ENCODE measurements at regions not wholly inside any gene's neighbourhood (a gene's known extent, or its start where the extent isn't known, plus 50 kb on each side); places are given as distances from the start of the nearest gene placed in this dataset.
"Not testable (repeated sequence)": the region's sequence is repeated elsewhere in the genome, so short reads cannot be mapped to it uniquely, and the experiment has no call there.

DNA sequence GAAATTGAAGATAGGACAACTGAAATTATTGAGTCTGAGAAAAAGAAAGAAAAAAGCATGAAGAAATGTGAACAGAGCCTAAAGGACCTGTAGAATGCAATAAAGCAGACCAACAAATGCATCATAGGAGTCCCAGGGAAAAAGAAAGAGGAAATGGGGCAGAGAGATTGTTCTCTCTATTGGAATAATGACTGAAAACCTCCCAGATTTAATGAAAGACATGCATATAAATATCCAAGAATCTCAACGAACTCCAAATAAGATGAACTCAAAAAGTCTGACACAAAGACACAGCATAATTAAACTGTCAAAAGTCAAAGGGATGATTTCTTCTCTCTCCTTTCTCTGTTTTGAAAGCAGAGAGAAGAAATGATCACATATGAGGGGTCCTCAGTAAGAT lies 124.7 kb downstream of the MEX3B start:
- no peak for DNase-seq (ENCODE audit: low read depth in 1 of 2, low spot score in 1 of 2)
- no peak for ATAC-seq
- no peak overlapping the region for H3K27ac ChIP-seq
- ChIA-PET POLR2A (no interaction called here), CTCF (no interaction called here)
- FAIRE-seq = peak; percentile 7
- H3K9me3 ChIP-seq = peaks cover 21% of the 10 kb centered on the region; the same call in 2 of the 3 replicates
- no peak overlapping the region for H3K4me3 ChIP-seq
- H3K4me2 ChIP-seq = no peak overlapping the region
- WGBS (ENCODE audit: missing lambda C conversion rate) = 0% methylated on average over 1 of the region's 1 CpG
- no peaks in the 10 kb centered on the region for H3K4me1 ChIP-seq
- no peak for TF ChIP-seq KDM5A (IDR thresholded peaks at IDR 0.05)
- TF ChIP-seq NR3C1 (IDR thresholded peaks at IDR 0.05) = no peak
- TF ChIP-seq, protein P1, sequence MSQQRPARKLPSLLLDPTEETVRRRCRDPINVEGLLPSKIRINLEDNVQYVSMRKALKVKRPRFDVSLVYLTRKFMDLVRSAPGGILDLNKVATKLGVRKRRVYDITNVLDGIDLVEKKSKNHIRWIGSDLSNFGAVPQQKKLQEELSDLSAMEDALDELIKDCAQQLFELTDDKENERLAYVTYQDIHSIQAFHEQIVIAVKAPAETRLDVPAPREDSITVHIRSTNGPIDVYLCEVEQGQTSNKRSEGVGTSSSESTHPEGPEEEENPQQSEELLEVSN (IDR thresholded peaks at IDR 0.05; ENCODE audit: borderline replicate concordance, low read depth) = no peak
- TF ChIP-seq EP300 (IDR thresholded peaks at IDR 0.05) = no peak
- no peak for TF ChIP-seq TFCP2L1 (CRISPR knock-in tag; IDR thresholded peaks at IDR 0.05)
- no peak for TF ChIP-seq CBX2 (IDR thresholded peaks at IDR 0.05; ENCODE audit: borderline replicate concordance, low read depth)
- TF ChIP-seq MAX (IDR thresholded peaks at IDR 0.05) = no peak
- TF ChIP-seq FOXS1 (CRISPR knock-in tag; IDR thresholded peaks at IDR 0.05) = no peak

DNA sequence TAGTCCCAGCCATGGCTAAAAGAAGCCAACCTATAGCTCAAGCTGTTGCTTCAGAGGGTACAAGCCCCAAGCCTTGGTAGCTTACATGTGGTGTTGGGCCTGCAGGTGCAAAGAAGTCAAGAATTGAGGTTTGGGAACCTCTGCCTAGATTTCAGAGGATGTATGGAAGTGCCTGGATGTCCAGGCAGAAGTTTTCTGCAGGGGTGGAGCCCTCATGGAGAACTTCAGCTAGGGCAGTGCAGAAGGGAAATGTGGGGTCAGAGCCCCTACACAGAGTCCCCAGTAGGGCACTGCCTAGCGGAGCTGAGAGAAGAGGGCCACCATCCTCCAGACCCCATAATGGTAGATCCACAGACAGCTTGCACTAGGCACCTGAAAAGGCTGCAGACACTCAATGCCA lies 127.1 kb downstream of the MEX3B start:
- ATAC-seq; H3K27ac ChIP-seq; DNase-seq (ENCODE audit: low read depth in 1 of 2, low spot score in 1 of 2); POLR2A ChIA-PET; FAIRE-seq; H3K4me3 ChIP-seq; H3K4me1 ChIP-seq; CTCF ChIA-PET; H3K4me2 ChIP-seq: not testable (repeated sequence)
- H3K9me3 ChIP-seq = peaks cover 21% of the 10 kb centered on the region; the same call in 2 of the 3 replicates
- WGBS (ENCODE audit: missing lambda C conversion rate) = 0% methylated on average over 1 of the region's 1 CpG

DNA sequence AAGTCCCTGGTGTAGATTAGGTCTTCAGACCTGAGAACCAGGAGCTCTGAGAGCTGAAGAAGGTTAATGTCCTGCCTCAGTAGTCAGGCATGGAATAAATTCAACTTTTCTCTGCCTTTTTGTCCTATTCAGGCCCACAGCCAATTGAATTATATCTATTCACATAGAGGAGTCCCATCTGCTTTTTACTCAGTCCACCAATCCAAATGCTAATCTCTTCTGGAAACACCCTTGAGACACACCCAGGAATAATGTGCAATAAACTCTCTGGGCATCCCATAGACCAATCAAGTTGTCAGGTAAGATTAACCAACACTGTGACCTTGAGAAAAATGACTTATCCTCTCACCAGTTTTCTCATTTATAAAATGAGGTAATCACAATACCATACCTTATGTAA lies 129.4 kb downstream of the MEX3B start:
- DNase-seq (ENCODE audit: low read depth in 1 of 2, low spot score in 1 of 2) (no peak), ATAC-seq (no peak), FAIRE-seq (no peak)
- TF ChIP-seq EHF (CRISPR knock-in tag; IDR thresholded peaks at IDR 0.05) = no peak
- CTCF ChIA-PET = interaction anchor here (1.0 kb wide), 1 partner anchor 24 kb away, joined by 3 read pairs; no protein-coding TSS in a partner anchor
- Histone ChIP-seq H3K4me3 (no peak overlapping the region), H3K27ac (no peak overlapping the region), H3K4me2 (no peak overlapping the region), H3K9me3 (peaks cover 21% of the 10 kb centered on the region; the same call in 2 of the 3 replicates), H3K4me1 (no peaks in the 10 kb centered on the region)
- POLR2A ChIA-PET = no interaction called here

- Histone ChIP-seq H3K4me1 (no peaks in the 10 kb centered on the region), H3K9me3 (peaks cover 21% of the 10 kb centered on the region; the same call in 2 of the 3 replicates), H3K4me2 (no peak overlapping the region), H3K27ac (no peak overlapping the region), H3K4me3 (no peak overlapping the region)
- TF ChIP-seq POLR2AphosphoS2 (conservative IDR thresholded peaks at IDR 0.05; ENCODE audit: low read length) = no peak
- no peak for TF ChIP-seq JUN (IDR thresholded peaks at IDR 0.05)
- TF ChIP-seq MAFK (IDR thresholded peaks at IDR 0.05; ENCODE audit: partially characterized antibody) = no peak
- TF ChIP-seq MAX (IDR thresholded peaks at IDR 0.05) = no peak
- ChIA-PET POLR2A (no interaction called here), CTCF (interaction anchor here (1.0 kb wide), 1 partner anchor 24 kb away, joined by 3 read pairs; no protein-coding TSS in a partner anchor)
- FAIRE-seq (no peak), DNase-seq (ENCODE audit: low read depth in 1 of 2, low spot score in 1 of 2) (no peak), ATAC-seq (no peak)
- 10% methylated on average over 5 of the region's 5 CpGs for WGBS (ENCODE audit: missing lambda C conversion rate)
Measured at GRCh38 chr15:81915990-81916389, 129.8 kb downstream of the MEX3B start.

DNA sequence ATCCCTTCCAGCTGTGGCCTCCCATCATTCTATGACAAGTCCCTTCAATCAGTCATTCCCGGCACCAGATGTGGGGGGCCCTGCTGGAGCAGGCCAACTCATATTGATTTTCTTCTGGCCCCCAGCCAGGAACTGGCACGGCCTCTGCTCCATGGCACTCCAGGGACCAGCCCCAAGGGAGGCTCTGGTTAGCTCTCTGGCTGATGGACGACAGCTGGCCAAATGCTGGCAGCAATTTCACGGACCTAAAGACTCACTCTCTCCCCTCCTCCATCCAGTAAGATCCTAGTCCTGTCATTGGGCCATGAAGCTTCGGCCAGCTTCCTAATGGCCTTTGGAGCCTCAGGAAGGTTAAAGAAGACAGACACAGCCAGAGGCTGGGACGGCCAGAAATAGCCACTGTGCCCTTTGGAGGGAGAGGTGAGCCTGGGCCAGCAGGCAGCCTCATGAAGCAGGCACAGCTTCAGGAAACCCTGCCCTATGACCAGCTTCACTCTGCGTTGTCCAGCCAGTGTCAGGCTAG lies 131.0 kb downstream of the MEX3B start:
- ATAC-seq (no peak), FAIRE-seq (no peak), DNase-seq (ENCODE audit: low read depth in 1 of 2, low spot score in 1 of 2) (no peak)
- no peak overlapping the region for H3K27ac ChIP-seq
- peaks cover 16% of the 10 kb centered on the region; the same call in 2 of the 3 replicates for H3K9me3 ChIP-seq
- no peaks in the 10 kb centered on the region for H3K4me1 ChIP-seq
- TF ChIP-seq MAFK (IDR thresholded peaks at IDR 0.05; ENCODE audit: partially characterized antibody) (no peak), PBX3 (IDR thresholded peaks at IDR 0.05) (no peak), MAZ (IDR thresholded peaks at IDR 0.05; ENCODE audit: borderline replicate concordance, low read depth, low read length) (no peak), TFCP2L1 (CRISPR knock-in tag; IDR thresholded peaks at IDR 0.05) (no peak), CBX8 (IDR thresholded peaks at IDR 0.05) (no peak), ESRRA (IDR thresholded peaks at IDR 0.05; ENCODE audit: borderline replicate concordance, low read length) (no peak), USF2 (IDR thresholded peaks at IDR 0.05) (no peak), CEBPB (IDR thresholded peaks at IDR 0.05) (no peak), RFX5 (IDR thresholded peaks at IDR 0.05) (no peak), RNF2 (IDR thresholded peaks at IDR 0.05; ENCODE audit: borderline replicate concordance, low read depth) (no peak)
- TF ChIP-seq, protein P1 (IDR thresholded peaks at IDR 0.05; ENCODE audit: borderline replicate concordance, low read depth) = no peak
- no peak overlapping the region for H3K4me2 ChIP-seq
- ChIA-PET CTCF (no interaction called here), POLR2A (no interaction called here)
- WGBS (ENCODE audit: missing lambda C conversion rate) = 21% methylated on average over 7 of the region's 7 CpGs
- no peak overlapping the region for H3K4me3 ChIP-seq

Measured in A549 (cell line).